Myocyte (in vitro differentiated cells): ENCODE measurements at regions not wholly inside any gene's neighbourhood (a gene's known extent, or its start where the extent isn't known, plus 50 kb on each side); places are given as distances from the start of the nearest gene placed in this dataset.

Source experiments
- DNase-seq: peaks from one replicate; pipeline ENCODE4 v3.0.0-alpha.2; 2012; ENCODE audit warnings: low read depth

- no peak for DNase-seq
Observed at GRCh38 chr10:117860135-117860534, 186.6 kb downstream of the RAB11FIP2 start.

GRCh38 chr10:117860823-117861222 is 185.9 kb downstream of the RAB11FIP2 start:
- DNase-seq, result peak; percentile 2

DNA sequence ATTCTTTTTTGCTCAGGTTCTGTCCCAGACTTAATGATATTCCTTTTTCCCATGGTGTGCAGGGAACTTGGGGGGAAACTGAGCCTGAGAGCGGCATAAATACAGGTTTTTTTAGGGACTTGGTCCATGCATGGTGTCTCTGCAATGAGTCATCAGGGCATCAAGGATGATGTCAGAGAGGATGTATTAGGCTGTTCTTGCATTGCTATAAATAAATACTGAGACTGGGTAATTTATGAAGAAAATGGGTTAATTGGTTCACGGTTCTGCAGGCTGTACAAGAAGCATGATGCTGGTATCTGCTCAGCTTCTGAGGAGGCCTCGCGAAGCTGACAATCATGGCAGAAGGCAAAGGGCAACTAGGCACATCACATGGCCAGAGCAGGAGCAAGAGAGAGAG is 185.4 kb downstream of the RAB11FIP2 start:
- DNase-seq, result no peak

- DNase-seq, result no peak
Observed at GRCh38 chr10:117863771-117864170, 183.0 kb downstream of the RAB11FIP2 start.

DNA sequence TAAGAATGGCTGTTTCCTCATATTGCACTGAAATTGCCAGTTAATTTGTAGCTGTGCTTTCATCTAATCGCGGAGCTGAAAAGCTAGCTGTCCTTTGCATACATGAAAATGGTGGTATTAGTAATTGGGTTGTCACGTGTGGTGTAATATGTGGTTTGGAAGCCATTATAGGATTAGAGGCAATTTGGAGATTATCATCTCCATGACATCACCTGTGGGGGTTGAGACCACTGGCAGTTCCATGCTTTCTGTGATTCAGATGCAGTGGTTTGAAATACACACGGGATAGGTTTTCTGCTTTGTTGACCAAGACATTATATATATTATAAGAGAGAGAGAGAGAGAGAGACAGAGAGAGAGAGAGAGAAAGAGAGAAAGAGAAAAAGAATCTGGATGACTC is 180.8 kb downstream of the RAB11FIP2 start:
- no peak for DNase-seq

DNA sequence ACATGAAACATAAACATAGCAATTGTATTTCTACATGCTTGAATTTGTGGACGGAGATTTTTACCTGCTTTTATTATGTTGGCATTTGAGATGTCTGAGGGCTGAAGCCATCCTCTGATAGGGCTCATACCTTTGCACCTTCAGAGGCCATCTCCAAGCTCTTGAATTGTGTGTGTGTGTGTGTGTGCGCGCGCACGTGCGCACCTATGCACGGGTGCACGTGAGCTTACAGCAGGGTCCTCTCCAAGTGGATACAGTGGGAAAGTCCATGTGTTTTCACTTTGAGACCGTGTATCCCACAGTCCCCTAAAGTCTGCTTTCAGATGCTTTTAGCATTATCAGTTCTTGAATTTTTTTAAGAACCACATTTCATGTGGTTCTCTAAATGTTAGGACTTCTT is 178.6 kb downstream of the RAB11FIP2 start:
- DNase-seq, result no peak

DNA sequence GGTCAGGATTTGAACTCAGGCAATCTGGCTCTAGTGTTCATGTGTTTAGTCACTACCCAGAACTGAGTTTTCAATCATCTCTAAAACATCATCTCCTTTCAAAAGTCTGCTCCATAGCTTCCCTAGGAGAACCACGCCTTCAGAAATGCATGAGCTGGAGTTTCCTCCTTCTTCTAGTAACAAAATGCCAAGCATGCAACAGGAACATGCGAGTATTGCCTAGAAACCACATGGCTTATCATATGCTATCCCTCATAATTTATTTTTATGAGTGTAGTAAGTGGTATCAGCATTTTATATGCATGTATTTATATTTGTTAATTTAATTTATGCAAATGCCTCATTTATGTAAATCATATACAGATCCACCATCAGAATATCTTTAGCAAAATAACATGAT is 170.9 kb downstream of the RAB11FIP2 start:
- no peak for DNase-seq

- no peak for DNase-seq
Observed at GRCh38 chr10:117876210-117876609, 170.5 kb downstream of the RAB11FIP2 start.

DNA sequence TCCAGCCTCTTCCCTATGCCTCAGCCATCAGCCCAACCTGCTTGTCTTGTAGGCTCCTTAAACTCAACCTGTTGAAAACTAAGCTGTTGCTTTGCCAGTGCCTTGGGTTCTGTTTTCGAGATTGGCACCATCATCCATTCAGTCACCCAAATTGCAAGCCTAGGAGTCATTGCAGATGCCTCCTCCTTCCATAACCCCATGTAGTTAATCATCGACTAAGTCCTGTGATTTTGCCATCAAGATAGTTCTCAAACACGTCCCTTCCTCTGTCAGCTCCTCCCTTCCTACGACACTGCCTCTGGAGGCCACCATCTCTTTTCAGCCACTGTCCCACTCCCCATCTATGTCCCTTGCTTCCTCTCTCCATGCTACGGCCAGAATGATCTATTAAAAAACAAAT is 168.1 kb downstream of the RAB11FIP2 start:
- DNase-seq, result no peak

- DNase-seq, result no peak
Observed at GRCh38 chr10:117884093-117884492, 162.6 kb downstream of the RAB11FIP2 start.

DNA sequence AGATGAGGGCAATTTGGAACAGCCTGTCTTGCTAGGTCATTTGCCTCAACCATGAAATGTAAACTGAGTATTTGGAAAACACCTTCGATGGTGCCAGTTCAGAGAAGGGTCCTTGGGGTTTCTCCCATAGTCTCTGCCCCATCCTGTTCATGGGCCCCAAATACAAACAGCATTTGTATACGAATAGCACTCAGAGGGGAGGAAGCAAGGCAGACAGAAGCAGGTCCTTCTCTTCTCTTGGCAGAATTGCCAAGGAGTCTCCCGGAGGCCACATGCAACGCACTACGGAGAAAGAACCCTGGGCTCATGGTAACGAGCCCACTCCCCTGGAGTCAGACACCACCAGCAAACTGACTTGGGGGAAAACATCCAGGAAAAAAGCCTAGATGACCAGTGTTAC is 162.1 kb downstream of the RAB11FIP2 start:
- DNase-seq, result no peak

DNA sequence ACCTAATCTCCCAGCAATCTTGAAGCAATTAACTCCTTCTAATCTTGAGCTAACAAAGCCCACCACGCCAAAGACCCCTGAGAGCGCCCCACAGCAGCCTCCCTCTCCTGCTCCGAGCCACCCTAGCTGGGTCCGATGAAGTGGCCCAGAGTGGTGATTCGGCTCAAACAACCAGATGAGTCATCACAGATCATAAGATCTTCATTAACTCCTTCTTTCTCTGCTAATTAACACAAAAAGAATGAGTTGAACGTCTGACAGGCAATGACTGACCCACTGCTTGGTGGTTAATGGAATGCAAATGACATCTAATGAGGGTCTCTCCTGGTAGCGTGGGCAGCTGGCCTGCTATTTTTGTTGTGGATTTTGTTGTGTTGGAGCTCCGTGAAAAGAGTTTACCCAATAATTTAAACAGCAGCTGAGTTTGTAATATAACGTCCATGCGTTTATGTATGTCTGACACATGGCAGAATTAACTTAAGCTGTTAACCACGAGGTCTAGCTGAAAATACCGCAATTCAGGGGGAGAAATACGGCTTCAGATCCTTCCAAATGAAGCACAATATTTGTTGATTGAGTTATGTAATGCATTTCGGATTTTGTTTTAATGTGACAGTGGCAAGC is 161.4 kb downstream of the RAB11FIP2 start:
- DNase-seq, result no peak

GRCh38 chr10:117886766-117887165 is 160.0 kb downstream of the RAB11FIP2 start:
- DNase-seq, result no peak

DNA sequence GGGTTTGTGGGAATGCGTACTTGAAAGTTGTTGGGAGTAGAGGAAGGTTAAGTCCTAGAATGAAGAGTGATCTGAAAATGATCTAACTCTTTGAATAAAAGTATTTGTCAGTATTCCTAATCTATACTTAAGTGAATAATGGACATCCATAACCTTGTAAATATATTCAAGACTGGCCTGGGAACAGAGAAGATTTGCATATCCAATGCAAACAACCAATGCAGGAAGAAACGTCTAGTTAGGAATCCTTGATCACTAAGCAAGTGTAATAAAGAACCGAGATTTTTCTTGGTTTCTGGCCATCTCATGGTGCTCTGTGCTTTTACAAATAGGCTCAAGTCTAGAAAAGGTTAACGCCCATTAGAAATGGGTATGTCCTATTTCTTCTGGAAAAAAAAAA is 157.1 kb downstream of the RAB11FIP2 start:
- no peak for DNase-seq

GRCh38 chr10:117892681-117893220 is 154.0 kb downstream of the RAB11FIP2 start:
- DNase-seq, result no peak

DNA sequence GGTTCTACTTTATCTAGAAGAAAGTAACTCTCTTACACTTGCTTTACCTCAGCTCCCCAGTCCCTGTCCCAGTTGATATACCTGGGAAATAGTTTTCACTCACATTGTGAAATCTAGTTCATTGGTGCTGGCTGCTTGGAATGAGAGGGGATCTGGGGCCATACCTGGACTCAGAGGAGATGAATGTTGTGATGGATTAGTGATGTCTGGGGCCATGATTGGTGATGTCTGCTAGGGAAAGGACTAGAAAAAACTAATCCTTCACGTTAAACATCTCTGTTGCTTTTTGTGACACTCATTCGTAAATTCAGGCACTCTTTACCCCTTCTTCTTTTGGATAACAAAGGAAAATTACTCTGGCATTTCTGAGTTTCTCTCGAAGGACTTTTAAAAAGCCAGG is 152.4 kb downstream of the RAB11FIP2 start:
- no peak for DNase-seq

GRCh38 chr10:117896517-117896916 is 150.2 kb downstream of the RAB11FIP2 start:
- no peak for DNase-seq

GRCh38 chr10:117899181-117899683 is 147.5 kb downstream of the RAB11FIP2 start:
- no peak for DNase-seq

- DNase-seq, result peak; percentile 5
Observed at GRCh38 chr10:117900280-117900679, 146.5 kb downstream of the RAB11FIP2 start.

GRCh38 chr10:117903854-117904253 is 142.9 kb downstream of the RAB11FIP2 start:
- DNase-seq, result no peak

- DNase-seq, result no peak
Observed at GRCh38 chr10:117905404-117905803, 141.3 kb downstream of the RAB11FIP2 start.

DNA sequence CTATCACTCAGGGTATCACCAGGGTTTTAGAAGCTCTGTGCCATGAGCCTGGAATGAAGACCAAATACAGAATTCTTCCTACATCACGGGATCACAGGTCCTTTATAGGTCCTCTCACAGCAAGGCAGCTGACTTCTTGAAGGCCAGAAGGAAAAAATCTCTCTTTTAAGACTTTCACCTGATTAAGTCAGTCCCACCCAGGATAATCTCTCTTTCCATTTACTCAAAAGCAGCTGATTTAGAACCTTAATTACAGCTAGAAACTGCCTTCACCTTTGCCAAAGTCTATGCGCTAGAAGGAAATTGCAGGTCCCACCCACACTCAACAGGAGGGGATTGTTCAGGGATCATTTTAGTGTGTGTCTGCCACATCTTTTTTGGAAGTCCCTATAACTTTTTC is 135.1 kb downstream of the RAB11FIP2 start:
- DNase-seq, result no peak

DNA sequence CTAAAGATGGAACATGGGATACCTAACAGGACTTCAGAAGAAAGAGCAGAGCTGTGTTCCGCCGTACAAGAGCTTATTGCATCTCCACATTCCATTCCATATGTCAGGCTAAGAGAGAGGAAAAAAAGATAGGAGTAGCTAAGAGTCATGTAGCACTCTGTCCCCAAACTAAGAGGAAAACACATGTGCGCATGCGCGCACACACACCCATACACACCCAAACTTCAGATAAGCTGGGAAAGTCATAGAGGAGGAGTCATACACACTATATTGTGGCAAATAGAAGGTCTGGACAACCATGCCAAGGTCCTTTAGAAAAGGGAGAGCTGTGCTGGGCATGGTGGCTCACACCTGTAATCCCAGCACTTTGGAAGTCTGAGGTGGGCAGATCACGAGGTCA is 132.4 kb downstream of the RAB11FIP2 start:
- DNase-seq, result no peak
